OCI-LY3 (cell line): ENCODE measurements at regions not wholly inside any gene's neighbourhood (a gene's known extent, or its start where the extent isn't known, plus 50 kb on each side); places are given as distances from the start of the nearest gene placed in this dataset.

Experiments
- H2AFZ ChIP-seq: fragments of 200-600, 300-600 bp; shearing (Covaris generic); 2 replicates; pipeline ENCODE4 v1.6.0; 2014; ENCODE audit warnings: antibody characterized with exemption, low read depth, low read length
- H3K27ac ChIP-seq: fragments of 200-600, 300-600 bp; sonication (generic); 2 replicates; pipeline ENCODE4 v1.5.1; 2014; ENCODE audit warnings: mild to moderate bottlenecking, low read length, moderate library complexity, mixed read lengths
- H3K27me3 ChIP-seq: fragments of 200-600, 300-600 bp; sonication (generic); 2 replicates; pipeline ENCODE4 v1.6.1; 2014; ENCODE audit warnings: low read depth, low read length, mixed read lengths
- H3K36me3 ChIP-seq: fragments of 200-600, 300-600 bp; sonication (generic); replicated peaks from 2 replicates; pipeline ENCODE3; 2014; ENCODE audit warnings: low read depth, low read length, mixed read lengths
- H3K4me1 ChIP-seq: fragments of 300-600, 200-600 bp; sonication (generic); 2 replicates; pipeline ENCODE4 v1.6.1; 2014; ENCODE audit warnings: low read length, mixed read lengths
- H3K4me2 ChIP-seq: fragments of 200-600, 300-600 bp; sonication (generic); 2 replicates; pipeline ENCODE4 v1.6.1; 2014; ENCODE audit warnings: low read length, mixed read lengths
- H3K4me3 ChIP-seq: fragments of 300-600, 200-600 bp; sonication (generic); 2 replicates; pipeline ENCODE4 v1.5.1; 2014; ENCODE audit warnings: antibody characterized with exemption, mild to moderate bottlenecking, low read length, moderate library complexity
- H3K79me2 ChIP-seq: fragments of 300-600, 200-600 bp; shearing (Covaris generic); 2 replicates; pipeline ENCODE4 v1.6.1; 2014; ENCODE audit warnings: mild to moderate bottlenecking, low read length, mixed read lengths
- H3K9ac ChIP-seq: fragments of 300-600, 200-600 bp; shearing (Covaris generic); 2 replicates; pipeline ENCODE4 v1.6.0; 2014; ENCODE audit warnings: mild to moderate bottlenecking, low read length, moderate library complexity
- H3K9me3 ChIP-seq: fragments of 200-600, 300-600 bp; shearing (Covaris generic); 2 replicates; pipeline ENCODE4 v1.6.1; 2014; ENCODE audit warnings: low read length, mixed read lengths; ENCODE audit not compliant: insufficient read depth
- H4K20me1 ChIP-seq: fragments of 200-600, 300-600 bp; sonication (generic); 2 replicates; pipeline ENCODE4 v1.6.1; 2016; ENCODE audit warnings: low read length, mixed read lengths; ENCODE audit not compliant: insufficient read depth
- EZH2phosphoT487 ChIP-seq: fragments of 200-600 bp; shearing (Covaris generic); IDR thresholded peaks from 2 replicates; pipeline ENCODE4 v1.6.1; 2018; ENCODE audit warnings: antibody characterized with exemption, mixed run types, low read depth
- TF ChIP-seq, protein P1 (sequence below): fragments of 200-600, 300-600 bp; sonication (generic); IDR thresholded peaks from 2 replicates; pipeline ENCODE4 v1.5.1; 2014; ENCODE audit warnings: antibody characterized with exemption, low read length, low read depth

DNA sequence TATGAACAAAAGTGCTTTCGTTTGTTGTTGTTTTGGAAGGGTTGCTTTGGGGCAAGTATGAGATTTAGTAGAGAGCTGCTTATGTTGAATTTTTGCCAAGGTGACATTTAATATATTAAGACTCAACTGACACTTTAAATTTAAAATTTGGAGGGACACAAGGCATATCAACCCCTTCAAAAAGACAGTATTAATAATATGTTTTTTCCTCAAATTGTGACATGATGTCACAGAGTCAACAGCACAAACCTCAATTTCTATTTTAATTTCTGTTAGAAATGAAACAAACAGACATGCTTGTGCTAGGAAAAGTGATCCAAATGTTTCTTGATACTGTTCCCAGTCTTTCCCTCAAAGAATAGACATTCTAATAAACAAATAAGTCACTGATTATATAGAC is 218.9 kb downstream of the CYRIA start:
- no peaks in the 10 kb centered on the region for H3K4me1 ChIP-seq
- no peak overlapping the region for H3K4me3 ChIP-seq
- no peaks in the 10 kb centered on the region for H3K9me3 ChIP-seq
- H3K27me3 ChIP-seq = peaks cover 26% of the 10 kb centered on the region
- no peaks in the 10 kb centered on the region for H4K20me1 ChIP-seq
- no peak for TF ChIP-seq EZH2phosphoT487
- TF ChIP-seq, protein P1, sequence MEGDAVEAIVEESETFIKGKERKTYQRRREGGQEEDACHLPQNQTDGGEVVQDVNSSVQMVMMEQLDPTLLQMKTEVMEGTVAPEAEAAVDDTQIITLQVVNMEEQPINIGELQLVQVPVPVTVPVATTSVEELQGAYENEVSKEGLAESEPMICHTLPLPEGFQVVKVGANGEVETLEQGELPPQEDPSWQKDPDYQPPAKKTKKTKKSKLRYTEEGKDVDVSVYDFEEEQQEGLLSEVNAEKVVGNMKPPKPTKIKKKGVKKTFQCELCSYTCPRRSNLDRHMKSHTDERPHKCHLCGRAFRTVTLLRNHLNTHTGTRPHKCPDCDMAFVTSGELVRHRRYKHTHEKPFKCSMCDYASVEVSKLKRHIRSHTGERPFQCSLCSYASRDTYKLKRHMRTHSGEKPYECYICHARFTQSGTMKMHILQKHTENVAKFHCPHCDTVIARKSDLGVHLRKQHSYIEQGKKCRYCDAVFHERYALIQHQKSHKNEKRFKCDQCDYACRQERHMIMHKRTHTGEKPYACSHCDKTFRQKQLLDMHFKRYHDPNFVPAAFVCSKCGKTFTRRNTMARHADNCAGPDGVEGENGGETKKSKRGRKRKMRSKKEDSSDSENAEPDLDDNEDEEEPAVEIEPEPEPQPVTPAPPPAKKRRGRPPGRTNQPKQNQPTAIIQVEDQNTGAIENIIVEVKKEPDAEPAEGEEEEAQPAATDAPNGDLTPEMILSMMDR = no peak
- H3K27ac ChIP-seq = no peak overlapping the region
- H3K79me2 ChIP-seq = no peaks in the 10 kb centered on the region
- no peak overlapping the region for H3K9ac ChIP-seq
- no peak overlapping the region for H3K4me2 ChIP-seq
- H3K36me3 ChIP-seq = no peaks in the 10 kb centered on the region
- H2AFZ ChIP-seq = no peak overlapping the region

DNA sequence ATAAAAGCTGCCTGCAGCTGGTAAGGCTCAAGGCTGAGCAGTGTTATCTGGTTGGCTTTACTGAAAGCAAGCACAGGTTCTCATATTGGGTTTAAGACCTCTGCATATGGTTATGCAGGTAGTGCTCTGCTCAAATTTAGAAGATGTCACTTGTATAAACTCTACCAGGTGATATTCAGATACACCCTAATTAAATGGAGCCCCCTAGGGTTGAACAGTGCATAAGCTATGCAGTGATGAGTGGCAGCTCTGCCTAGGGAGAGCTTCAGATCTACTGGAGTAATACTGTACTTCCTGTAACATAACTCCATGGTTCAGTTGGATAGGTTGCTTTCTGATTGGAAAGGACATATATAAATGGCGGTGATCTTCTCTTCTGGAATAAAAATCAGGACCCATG is 222.7 kb downstream of the CYRIA start:
- Histone ChIP-seq H3K36me3 (no peaks in the 10 kb centered on the region), H3K79me2 (no peaks in the 10 kb centered on the region), H3K4me1 (no peaks in the 10 kb centered on the region), H2AFZ (no peak overlapping the region), H4K20me1 (no peaks in the 10 kb centered on the region), H3K27ac (no peak overlapping the region), H3K9ac (no peak overlapping the region), H3K9me3 (no peaks in the 10 kb centered on the region), H3K4me2 (no peak overlapping the region), H3K27me3 (peaks cover 37% of the 10 kb centered on the region), H3K4me3 (no peak overlapping the region)
- TF ChIP-seq EZH2phosphoT487 = no peak
- TF ChIP-seq, protein P1 = no peak

DNA sequence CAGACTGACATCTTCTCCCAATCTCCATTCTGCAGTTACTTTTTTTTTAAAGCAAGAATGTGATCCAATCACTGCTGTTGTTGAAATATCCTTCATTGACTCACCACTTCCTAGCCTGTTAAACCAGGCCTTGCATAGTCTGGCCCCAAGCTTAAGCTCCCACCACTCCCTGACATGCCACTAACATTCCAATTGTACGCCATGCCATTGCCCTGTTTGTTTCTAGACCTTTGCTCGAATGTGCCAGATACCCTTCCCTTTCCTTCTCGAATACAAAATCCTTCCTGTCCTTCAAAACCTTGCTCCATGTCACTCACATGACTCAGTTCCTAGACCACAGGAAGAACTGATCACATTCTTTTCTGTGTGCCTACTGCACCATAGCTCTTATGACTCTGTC is 224.2 kb downstream of the CYRIA start:
- Histone ChIP-seq H3K4me1 (no peaks in the 10 kb centered on the region), H3K36me3 (no peaks in the 10 kb centered on the region), H3K4me3 (no peak overlapping the region), H3K9ac (no peak overlapping the region), H3K27ac (no peak overlapping the region), H3K79me2 (no peaks in the 10 kb centered on the region), H3K27me3 (peaks cover 44% of the 10 kb centered on the region), H3K9me3 (no peaks in the 10 kb centered on the region), H4K20me1 (no peaks in the 10 kb centered on the region), H3K4me2 (no peak overlapping the region), H2AFZ (no peak overlapping the region)
- no peak for TF ChIP-seq EZH2phosphoT487
- TF ChIP-seq, protein P1 = no peak

DNA sequence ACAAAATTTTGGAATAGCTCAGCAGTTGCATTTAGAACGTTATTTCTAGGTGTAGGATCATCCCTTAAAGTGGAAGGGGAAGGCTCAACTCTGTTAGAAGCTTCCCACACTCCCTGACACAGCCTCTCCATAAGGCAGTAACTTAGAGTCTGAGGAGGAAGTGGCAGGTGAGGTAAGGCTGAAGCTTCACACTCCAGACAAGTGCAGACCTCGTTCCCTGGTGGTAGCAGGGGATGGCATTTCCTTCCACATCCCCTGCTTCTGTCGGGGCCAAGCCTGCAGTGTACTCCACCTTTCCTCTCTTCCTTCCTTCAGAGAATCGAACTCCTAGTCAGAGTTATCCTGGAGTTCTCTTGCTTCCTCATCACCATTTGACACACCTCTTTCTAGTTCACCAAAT is 224.7 kb downstream of the CYRIA start:
- Histone ChIP-seq H3K36me3 (no peaks in the 10 kb centered on the region), H3K27ac (no peak overlapping the region), H2AFZ (no peak overlapping the region), H3K4me3 (no peak overlapping the region), H3K79me2 (no peaks in the 10 kb centered on the region), H4K20me1 (no peaks in the 10 kb centered on the region), H3K9me3 (no peaks in the 10 kb centered on the region), H3K27me3 (peaks cover 44% of the 10 kb centered on the region), H3K4me2 (no peak overlapping the region), H3K9ac (no peak overlapping the region), H3K4me1 (no peaks in the 10 kb centered on the region)
- no peak for TF ChIP-seq EZH2phosphoT487
